Stimulated activated CD8-positive, alpha-beta memory T cell treated with anti-CD3 and anti-CD28 coated beads, Interleukin-2, amount 100 ng/mL, for 48 hours (primary cell): ENCODE measurements at regions not wholly inside any gene's neighbourhood (a gene's known extent, or its start where the extent isn't known, plus 50 kb on each side); places are given as distances from the start of the nearest gene placed in this dataset.

ENCODE experiments used
- DNase-seq, 2 donors: peaks; one replicate each; pipeline ENCODE4 v3.0.0-alpha.2; 2020; ENCODE audit warnings: low read depth in 2 of 2

DNA sequence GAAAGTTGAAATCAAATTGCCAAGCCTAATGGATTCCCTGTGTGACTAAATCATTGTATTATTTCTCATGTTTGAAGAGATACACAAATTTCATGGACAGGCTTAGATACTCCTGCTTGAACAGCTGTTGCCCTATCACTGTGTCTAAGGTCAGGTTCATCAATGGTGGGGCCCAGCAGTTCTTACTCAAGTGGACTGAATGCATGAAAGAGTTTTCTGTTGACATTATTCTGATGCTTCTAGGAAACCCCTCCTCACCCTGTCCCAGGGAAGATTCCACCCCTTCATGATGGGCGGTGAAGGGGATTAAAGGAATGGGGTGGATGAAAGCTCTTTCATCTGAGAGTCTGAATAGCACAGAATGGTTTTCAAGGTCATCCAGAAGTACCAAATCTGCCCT is 148.8 kb downstream of the INO80D start:
- DNase-seq: no peak

DNA sequence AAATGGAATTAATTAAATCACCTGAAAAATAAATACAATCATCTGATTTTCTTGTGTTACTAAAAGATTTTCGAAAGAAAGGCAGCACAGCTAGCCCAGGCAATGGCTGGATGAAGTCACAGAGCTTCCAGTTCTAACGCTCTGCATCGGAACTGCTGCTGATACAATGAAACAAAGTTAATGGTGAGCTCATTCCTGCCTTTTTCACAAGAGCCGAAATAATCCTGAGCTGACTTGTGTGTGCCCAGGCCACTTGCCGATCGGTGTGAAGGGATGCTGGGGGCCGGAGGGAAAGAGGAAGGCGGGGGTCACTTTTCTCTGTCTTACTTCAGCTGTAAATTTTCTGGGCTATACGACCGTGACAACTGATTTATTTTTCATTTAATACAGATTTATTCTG is 149.5 kb downstream of the INO80D start:
- DNase-seq: no peak

DNA sequence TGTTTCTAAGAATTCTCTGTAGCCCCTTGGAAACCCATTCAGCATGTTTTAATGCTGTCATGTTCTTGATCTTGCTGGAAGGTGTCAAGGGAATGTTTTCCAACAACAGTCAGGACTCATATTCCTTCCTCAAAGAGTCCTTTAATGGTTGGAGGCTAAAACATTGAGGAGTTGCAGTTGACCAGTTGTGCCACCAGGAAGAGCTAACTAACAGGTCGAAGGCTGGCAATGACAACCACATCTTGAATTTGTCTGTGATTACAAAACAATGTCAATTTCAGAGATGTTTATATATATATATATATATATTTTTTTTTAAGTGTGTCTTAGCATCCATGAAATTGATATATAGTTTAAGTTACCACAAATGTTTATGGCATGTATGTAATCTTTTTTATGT is 151.5 kb downstream of the INO80D start:
- DNase-seq: no peak

DNA sequence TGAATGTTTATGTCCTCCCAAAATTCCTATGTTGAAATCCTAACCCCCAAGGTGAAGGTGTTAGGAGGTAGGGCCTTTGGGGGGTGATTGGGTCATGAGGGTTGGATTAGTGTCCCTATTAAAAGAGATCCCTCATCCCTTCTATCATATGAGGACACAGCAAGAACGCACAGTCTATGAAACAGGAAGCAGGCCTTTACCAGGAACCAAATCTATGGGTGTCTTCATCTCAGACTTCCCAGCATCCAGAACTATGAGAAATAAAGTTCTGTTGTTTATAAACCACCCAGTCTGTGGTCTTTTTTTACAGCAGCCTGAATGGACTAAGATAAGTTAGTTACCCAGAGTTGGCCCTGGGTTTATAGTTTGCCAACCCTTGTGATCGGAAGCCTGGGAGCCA is 153.1 kb downstream of the INO80D start:
- DNase-seq: no peak

DNA sequence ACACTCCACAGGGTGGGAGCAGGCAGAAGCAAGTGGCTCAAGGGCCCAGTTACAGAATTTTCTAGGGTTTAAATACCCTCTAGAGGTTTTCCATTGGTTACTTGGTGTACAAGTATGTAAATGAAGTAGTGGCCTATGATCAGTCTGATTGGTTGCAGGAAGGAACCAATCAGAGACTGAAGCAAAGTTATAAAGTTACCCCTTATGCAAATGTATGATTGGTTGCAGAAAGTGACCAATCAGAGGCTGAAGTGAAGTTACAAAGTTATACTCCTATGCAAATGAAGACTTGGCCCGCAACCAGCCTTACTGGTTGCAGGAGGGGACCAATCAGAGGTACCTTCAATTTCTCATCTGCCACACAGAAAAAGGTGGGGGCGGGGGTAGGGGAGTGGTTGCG is 154.6 kb downstream of the INO80D start:
- no peak for DNase-seq

DNA sequence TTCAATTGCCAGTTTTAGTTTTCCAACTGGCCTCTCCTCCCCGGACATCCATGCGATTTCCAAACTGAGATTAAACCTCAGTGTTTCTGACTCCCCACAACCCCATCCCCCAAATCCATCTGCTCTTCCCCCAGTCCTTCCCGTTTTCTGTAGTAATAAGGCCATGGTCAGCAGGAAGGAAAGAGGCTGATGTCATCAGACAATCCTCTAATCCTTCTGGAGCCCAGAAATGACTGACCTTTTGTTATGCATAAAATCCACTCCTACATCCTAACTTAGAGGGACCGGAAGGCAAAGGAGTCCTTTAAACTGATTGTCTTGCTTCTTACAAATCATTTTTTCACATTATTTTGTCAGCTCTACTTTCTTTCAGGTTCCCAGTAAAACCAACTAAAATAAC is 155.8 kb downstream of the INO80D start:
- DNase-seq: no peak

DNA sequence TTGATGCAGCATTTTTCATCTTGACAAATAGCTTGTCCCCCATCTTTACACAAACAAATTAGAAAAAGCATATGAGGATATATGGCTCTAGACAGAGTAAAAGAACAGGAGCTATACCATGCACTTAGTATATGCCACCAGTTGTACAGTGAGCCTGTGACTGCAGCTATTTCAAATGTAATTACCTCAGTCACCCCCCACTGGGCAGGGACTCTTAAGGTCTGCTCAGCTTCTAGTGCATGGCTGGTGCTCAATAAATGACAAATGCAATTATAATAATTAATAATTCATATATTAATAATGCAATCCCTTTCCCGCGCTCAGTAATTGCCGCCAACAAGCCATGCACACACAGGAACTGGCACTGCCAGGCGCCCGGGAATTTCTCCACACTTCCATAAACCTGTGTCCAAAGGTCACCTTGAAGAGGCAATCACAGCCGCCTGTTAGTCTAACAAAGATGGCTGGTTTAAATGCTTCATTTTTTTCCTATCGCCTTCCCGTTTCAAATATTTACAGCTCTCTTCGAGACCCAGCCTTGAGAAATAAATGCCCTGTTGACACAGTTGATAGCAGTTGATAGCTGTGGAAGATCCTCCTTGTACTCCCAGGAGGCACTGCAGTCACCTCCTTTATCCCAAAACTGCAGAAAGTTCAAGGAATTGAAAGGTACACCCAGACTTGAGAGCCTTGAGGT is 156.6 kb downstream of the INO80D start:
- no peak for DNase-seq

DNA sequence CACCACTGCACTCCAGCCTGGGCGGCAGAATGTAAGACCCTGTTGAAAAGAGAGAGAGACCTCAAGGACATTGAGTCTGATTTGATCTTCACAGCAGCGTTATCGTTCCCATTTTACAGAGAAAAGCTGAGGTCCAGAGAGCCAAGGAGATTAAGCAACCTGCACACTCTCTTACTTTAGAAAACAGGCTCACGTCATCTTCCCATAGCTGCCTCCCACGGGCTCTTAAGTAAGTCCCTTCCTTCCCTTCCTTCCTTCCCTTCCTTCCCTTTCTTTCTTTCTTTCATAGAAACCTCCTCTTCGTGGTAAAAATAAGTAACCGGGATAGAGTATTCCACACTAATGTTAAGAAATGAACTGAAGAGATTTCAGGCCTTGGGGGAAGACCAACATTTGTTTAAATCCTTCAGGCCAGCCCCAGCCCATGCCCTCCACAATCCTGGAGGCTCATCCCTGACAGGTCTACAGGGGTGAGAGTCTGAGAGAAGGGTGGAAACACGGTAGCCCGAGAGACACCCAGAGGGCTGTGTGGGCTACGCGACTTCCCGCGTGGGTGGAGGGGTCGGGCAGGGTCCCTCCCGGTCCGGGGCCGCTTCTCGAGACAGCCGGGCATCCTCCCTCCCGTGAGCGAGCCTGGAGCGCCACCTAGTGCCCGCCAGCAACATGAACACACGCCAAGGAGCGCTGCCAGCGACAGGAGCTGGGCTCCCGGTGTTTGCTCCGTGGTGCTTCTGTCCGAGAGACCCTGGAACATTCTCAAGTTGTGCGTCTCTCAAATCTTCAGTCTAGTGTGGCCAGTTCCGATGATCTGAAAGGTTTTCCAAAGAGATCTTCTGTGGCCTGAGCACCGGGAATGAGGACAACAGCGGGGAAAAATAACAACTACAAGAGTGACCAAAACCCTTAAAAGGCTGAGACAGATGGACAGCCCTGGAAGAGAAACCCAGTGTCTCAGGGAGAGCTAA is 160.3 kb downstream of the INO80D start:
- peak; percentile 58 to 62 for DNase-seq

DNA sequence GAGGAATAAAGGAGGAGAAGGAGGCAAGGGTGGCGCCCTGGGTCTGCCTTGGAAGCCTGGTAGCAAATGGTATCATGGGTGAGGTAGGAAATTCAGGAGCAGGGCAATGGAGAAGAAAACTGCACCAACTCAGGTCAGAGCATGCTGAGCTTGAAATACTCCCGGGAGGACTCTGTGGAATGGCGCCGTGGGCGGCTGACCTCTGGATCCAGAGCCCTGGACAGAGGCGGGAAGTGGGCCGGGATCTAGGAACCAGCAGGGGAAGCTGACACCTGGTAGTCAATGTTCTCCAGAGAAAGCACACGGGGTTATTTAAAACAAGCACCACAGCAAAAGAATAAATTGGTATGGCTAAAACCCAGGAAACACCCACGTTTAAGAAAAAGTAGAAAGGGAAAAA is 161.3 kb downstream of the INO80D start:
- no peak for DNase-seq

DNA sequence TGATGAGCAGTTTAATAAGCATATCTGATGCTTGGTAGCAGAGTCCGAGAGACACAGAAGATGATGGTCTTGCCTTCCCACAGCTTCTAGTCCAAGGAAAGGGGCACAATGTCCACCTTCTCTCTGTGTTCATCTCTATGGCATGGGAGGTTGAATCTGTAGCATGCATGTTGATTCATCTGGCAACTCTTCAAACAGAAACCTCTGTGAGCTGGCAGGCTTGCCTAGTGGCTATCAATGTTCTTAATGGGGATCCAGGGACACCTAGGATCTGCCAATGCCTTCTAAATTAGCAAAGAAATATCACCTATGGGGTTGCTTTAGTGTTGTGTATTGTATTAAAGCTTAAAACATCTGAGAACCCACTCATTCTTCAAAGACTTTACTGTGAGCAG is 170.8 kb downstream of the INO80D start:
- DNase-seq: no peak

DNA sequence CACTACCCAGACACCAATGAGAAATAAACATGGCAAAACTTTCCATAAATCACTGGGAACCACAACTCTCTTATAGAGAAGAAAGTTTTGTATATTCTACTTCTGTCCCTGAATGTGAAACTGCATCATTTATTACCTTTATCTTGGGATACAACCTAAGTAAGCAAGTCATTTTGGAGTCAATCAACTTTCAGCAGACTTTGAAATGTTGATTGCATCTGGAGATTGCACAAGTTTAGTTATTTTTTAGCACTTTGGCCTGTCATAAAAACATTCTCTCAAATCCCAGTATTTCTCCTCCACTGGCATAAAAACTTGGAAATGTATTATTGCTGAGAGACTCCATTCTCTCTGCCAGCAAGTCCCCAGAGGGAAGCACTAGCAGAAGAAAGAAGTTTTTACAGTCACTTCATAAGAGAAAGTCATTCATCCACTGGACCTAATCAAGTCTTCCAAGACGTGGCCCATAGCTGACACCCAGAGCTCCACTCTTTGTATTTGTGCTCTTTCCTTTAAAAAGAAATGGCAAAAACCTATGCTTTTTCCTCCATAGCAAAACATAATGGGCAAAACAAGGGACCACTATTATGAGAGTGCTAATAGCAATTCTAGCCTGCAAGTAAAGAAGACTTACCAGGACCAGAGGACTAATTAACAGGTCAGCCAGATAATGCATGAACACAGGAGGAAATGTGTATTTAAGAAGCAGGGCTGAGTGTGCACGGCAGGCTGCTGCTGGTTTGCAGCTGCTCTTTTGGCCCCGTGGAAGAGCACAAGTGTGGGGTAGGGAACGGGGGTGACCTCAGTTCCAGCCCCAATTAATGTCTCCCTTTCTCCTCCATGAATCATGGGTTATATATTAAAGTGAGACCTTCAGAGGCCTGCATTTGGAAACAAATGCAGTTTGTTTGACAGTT is 171.5 kb downstream of the INO80D start:
- DNase-seq: no peak

DNA sequence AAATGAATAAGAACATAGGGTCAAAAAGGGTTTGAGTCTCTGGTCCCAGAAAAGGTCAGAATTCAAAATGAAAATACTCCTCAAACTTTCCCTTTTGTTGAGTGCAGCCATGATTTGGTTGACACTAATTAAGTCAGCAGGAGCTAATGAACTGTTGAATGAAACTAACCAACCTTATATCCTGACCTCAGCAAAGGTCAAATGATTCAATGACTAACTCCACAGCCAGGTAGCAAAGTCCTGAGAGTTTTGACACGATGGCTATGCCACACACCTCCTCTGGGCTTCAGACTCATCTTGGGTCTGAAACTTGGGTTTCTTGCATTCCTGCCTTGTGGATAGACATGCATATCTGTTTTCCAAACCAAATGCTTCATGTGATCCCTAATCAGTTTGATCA is 172.3 kb downstream of the INO80D start:
- no peak for DNase-seq

DNA sequence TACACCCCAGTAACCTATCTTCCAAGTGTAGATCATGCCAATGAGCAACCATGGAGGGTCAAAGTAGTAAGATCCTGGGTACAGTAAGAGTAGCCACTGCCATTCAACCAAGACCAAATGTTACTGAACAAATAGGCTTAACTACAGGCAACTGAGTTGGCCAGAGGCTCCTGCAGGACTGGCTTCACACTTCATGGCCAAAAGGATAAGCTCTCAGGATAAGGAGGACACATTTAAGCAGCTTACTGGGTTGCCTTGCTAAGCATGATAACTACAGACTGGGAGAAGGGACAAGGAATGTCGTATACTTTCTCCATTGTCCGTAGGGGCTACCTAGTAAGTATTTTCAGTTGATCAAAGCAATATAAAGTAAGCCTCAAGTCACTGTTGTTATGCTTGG is 174.7 kb downstream of the INO80D start:
- DNase-seq: no peak

DNA sequence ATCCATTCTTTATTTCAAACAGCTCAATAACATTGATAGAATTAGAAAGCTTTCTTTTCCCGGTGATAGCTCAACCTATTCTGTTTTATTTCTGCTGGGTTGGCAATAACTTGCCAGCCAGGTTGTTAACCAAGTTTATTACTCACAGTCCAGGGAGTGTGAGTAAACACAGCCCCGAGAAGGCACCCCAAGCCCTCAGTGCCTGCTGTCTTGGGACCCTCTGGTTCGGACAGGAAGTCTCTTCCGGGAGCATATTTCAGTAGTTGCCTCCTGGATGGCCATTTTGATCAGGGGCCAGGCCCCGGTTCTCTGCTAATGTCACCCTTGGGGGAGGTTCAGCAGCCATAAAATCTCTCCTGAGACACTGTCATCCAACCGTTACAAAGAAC is 176.8 kb downstream of the INO80D start:
- no peak for DNase-seq

DNA sequence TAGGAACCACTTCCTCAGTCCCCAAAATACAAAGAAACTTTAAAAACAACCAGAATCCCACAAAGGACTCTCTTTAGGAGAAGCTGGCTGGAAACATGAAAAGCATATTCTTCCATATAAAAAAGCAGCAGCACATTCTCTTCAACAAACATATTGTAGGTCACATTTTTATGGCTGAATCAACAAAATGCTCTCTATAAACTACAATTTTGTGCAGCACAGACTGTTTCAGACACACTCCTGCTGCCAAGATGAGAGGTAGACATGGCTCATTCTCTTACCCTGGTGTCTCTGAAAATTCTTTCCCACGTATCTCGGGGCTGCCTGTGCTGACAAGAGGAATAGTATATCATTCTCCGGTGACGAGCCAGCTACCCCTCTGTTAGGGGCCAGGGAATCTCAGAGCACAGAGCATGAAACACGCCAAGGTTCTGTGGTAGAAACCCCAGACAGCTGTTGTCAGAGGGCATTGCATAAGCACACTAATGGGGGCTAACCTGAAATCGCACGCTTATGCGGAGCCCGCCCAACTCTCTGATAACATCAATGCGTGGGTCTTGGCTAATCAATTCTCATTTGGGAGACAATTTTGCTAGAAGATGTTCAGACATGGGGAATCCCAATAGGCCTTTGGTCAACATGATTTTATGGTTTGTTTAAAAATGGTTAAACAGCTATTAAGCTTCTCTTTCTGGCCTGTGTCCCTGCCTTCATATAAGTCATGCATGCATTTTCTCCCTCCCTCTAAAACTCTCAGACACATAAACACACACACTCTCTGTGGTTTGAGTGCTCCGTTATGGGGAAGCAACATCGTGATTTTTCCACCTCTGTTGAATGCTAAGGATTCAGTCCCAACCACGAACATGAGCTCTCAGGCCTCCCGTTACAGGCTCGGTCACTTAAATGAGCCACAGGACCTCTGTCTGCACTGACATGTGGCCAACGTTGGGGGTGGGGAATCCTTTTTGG is 177.5 kb downstream of the INO80D start:
- DNase-seq: no peak

DNA sequence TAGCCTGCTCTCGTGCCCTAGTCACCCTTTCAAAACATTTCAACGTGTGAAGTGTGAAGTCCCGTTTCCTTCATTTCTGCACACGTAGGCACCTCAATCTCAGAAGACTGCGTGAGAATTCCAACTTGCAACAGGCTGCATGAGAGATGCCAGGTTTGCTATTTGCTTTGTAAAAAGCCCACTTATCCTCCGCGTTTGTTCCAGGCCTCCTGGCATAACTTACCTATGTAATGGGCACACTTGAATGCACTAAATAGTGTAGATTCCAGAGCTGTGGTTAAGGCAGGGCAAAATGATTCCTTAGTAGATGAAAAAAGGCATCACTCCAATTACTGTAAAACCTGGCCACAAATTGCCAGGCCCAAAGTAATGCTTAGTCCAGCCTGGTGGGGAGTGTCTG is 179.6 kb downstream of the INO80D start:
- DNase-seq: no peak

DNA sequence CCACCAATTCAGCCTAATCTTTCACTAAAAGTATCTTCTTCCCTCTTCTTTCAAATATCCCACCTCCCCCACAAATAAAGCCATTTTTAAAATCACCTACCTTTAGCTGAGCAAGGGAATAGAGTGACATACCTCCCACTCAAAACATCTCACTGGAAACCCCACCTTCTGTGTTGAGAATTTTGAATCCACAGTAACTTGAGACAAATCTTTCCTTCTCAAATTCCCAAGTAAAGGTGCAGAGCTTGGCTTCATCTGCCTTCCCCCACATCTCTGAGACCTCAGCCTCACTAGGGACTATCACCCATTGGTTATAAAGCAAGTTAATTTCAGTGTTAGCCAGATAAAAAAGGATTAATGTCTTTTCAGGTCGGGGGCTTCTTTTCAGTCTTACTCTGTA is 180.4 kb downstream of the INO80D start:
- no peak for DNase-seq

DNA sequence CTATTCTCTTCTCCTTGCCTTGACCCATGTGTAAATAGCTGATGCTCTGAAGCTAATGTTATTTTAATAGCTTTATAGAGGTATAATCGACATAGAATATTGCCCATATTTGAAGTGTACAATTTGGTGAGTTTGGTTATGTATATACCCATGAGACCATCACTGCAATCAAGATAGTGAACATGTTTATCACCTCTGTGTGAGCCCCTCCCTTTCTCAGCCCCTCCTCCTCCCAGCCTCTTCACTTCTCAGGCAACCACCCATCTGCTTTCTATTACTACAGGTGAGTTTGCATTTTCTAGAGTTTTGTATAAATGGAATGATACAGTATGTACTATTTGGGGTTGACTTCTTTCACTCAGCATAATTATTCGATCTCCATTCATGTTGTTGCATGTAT is 181.1 kb downstream of the INO80D start:
- DNase-seq: no peak

DNA sequence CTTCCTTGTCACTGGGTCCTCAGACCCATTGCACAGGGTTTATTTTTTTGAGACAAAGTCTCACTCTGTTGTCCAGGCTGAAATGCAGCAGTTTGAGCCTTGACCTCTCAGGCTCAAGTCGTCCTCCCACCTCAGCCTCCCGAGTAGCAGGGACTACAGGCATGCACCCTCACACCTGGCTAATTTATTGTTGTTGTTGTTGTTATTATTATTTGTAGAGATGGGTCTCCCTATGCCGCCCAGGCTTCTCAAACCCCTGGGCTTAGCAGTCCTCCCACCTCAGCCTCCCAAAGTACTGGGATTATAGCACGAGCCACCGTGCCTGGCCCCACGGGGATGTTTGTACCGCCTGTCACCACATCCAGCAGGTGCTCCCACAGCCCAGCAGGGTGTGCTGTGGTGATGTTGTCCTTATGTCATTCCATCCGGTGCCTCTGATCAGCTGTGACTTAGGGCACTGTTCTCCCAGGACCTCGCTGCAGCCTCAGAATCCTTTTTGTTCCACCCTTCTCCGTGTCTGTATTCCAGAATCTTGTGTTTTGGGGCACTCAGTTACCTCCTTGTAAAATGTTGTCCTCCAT is 182.3 kb downstream of the INO80D start:
- DNase-seq: no peak

DNA sequence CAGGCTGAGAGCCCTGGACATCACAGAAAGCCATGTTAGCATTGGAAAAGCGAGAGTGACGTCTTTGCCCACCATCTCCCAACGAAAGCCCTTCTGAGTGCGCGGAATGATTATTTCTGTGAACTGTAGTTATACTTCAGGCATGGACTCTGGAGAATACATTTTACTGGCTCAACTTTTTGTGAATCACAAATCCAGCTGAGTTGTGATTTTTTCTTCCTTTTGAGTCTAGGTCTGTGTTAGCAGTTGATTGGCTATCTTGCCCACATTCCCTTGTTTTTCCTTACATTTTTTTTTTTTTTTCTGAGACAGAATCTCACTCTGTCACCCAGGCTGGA is 183.1 kb downstream of the INO80D start:
- DNase-seq: no peak
